GM12873 (cell line): ENCODE measurements at regions not wholly inside any gene's neighbourhood (a gene's known extent, or its start where the extent isn't known, plus 50 kb on each side); places are given as distances from the start of the nearest gene placed in this dataset.
A peak's percentile ranks its signal among the peaks of the same experiment; 100 is the strongest.

Source experiments
- CTCF ChIP-seq: IDR thresholded peaks from 2 replicates; pipeline ENCODE4 v1.5.1; 2012; ENCODE audit warnings: low read depth, mild to moderate bottlenecking, moderate library complexity, low read length, control low read depth; ENCODE audit not compliant: insufficient read depth; ENCODE audit errors: missing control alignments

- no peak for TF ChIP-seq CTCF
Measured at GRCh38 chr3:30963223-30963722, 68.8 kb upstream of the GADL1 start.

- no peak for TF ChIP-seq CTCF
Measured at GRCh38 chr3:30964612-30965011, 70.2 kb upstream of the GADL1 start.

- TF ChIP-seq CTCF: no peak
Measured at GRCh38 chr3:30966896-30967295, 72.4 kb upstream of the GADL1 start.

- TF ChIP-seq CTCF: peak; percentile 14
Measured at GRCh38 chr3:30970183-30970582, 75.7 kb upstream of the GADL1 start.

GRCh38 chr3:30972449-30972848 lies 78.0 kb upstream of the GADL1 start:
- no peak for TF ChIP-seq CTCF

GRCh38 chr3:30974071-30974470 lies 79.6 kb upstream of the GADL1 start:
- no peak for TF ChIP-seq CTCF

GRCh38 chr3:30977592-30977991 lies 83.1 kb upstream of the GADL1 start:
- no peak for TF ChIP-seq CTCF

GRCh38 chr3:30980993-30981392 lies 86.5 kb upstream of the GADL1 start:
- TF ChIP-seq CTCF: no peak
